ENCODE measurements at regions not wholly inside any gene's neighbourhood (a gene's known extent, or its start where the extent isn't known, plus 50 kb on each side); places are given as distances from the start of the nearest gene placed in this dataset.

- no peak overlapping the region for H3K4me3 ChIP-seq
- H3K27me3 ChIP-seq = no peaks in the 10 kb centered on the region
- no peaks in the 10 kb centered on the region for H3K4me1 ChIP-seq
- no peak for DNase-seq
- 79 to 87% methylated on average over 2 of the region's 2 CpGs for WGBS, 2 donors
- H3K36me3 ChIP-seq = no peaks in the 10 kb centered on the region
- intact Hi-C loops (cut with DNase I) = no loop called here
- H3K27ac ChIP-seq = no peak overlapping the region
- no peaks in the 10 kb centered on the region for H3K9me3 ChIP-seq
- no peak for TF ChIP-seq EP300 (IDR thresholded peaks at IDR 0.05)
- no peak for TF ChIP-seq POLR2AphosphoS5 (IDR thresholded peaks at IDR 0.05)
- no peak for TF ChIP-seq CTCF (IDR thresholded peaks at IDR 0.05)
- TF ChIP-seq POLR2A (IDR thresholded peaks at IDR 0.05) = no peak
Measured at GRCh38 chr4:107546638-107547037, 173.4 kb downstream of the PAPSS1 start.

GRCh38 chr4:107541511-107541910 is 178.5 kb downstream of the PAPSS1 start:
- Histone ChIP-seq H3K9me3 (no peaks in the 10 kb centered on the region), H3K27ac (no peak overlapping the region), H3K4me3 (no peak overlapping the region), H3K4me1 (no peaks in the 10 kb centered on the region), H3K27me3 (no peaks in the 10 kb centered on the region), H3K36me3 (no peaks in the 10 kb centered on the region)
- intact Hi-C loops (cut with DNase I) = no loop called here
- TF ChIP-seq POLR2AphosphoS5 (IDR thresholded peaks at IDR 0.05) (no peak), EP300 (IDR thresholded peaks at IDR 0.05) (no peak), CTCF (IDR thresholded peaks at IDR 0.05) (no peak), POLR2A (IDR thresholded peaks at IDR 0.05) (no peak)
- WGBS, 2 donors = 62 to 79% methylated on average over 2 of the region's 2 CpGs
- DNase-seq = no peak

- no peak for TF ChIP-seq POLR2A (IDR thresholded peaks at IDR 0.05)
- TF ChIP-seq CTCF (IDR thresholded peaks at IDR 0.05) = no peak
- no peak for TF ChIP-seq POLR2AphosphoS5 (IDR thresholded peaks at IDR 0.05)
- no peak for TF ChIP-seq EP300 (IDR thresholded peaks at IDR 0.05)
- Histone ChIP-seq H3K36me3 (no peaks in the 10 kb centered on the region), H3K4me1 (no peaks in the 10 kb centered on the region), H3K27me3 (no peaks in the 10 kb centered on the region), H3K9me3 (no peaks in the 10 kb centered on the region), H3K4me3 (no peak overlapping the region), H3K27ac (no peak overlapping the region)
- 15 to 55% methylated on average over 1 of the region's 1 CpG for WGBS, 2 donors
- intact Hi-C loops (cut with DNase I) = no loop called here
- DNase-seq = no peak
Measured at GRCh38 chr4:107531927-107532326, 188.1 kb downstream of the PAPSS1 start.

- no peak for DNase-seq
- Histone ChIP-seq H3K9me3 (no peaks in the 10 kb centered on the region), H3K4me3 (no peak overlapping the region), H3K27me3 (no peaks in the 10 kb centered on the region), H3K27ac (no peak overlapping the region), H3K4me1 (no peaks in the 10 kb centered on the region), H3K36me3 (no peaks in the 10 kb centered on the region)
- TF ChIP-seq POLR2AphosphoS5 (IDR thresholded peaks at IDR 0.05) = no peak
- TF ChIP-seq CTCF (IDR thresholded peaks at IDR 0.05) = no peak
- TF ChIP-seq POLR2A (IDR thresholded peaks at IDR 0.05) = no peak
- TF ChIP-seq EP300 (IDR thresholded peaks at IDR 0.05) = no peak
- 76 to 81% methylated on average over 7 of the region's 7 CpGs for WGBS, 2 donors
- intact Hi-C loops (cut with DNase I) = no loop called here
Measured at GRCh38 chr4:107520368-107520767, 199.7 kb downstream of the PAPSS1 start.

- DNase-seq = no peak
- no peak overlapping the region for H3K4me3 ChIP-seq
- H3K4me1 ChIP-seq = no peaks in the 10 kb centered on the region
- intact Hi-C loops (cut with DNase I) = loop anchor here (2.0 to 10.0 kb wide), 4 partner anchors 146 to 1154 kb away; partner anchors contain the start of genes DKK2 and GIMD1
- no peak overlapping the region for H3K27ac ChIP-seq
- H3K27me3 ChIP-seq = no peaks in the 10 kb centered on the region
- no peak for TF ChIP-seq EP300 (IDR thresholded peaks at IDR 0.05)
- peak in 3 of 4 experiments; percentile 19 to 48 (median 22) for TF ChIP-seq CTCF (IDR thresholded peaks at IDR 0.05)
- H3K36me3 ChIP-seq = no peaks in the 10 kb centered on the region
- 7 to 36% methylated on average over 1 of the region's 1 CpG for WGBS, 2 donors
- no peaks in the 10 kb centered on the region for H3K9me3 ChIP-seq
Measured at GRCh38 chr4:107519053-107519452, 201.0 kb downstream of the PAPSS1 start.
